ENCODE measurements at regions not wholly inside any gene's neighbourhood (a gene's known extent, or its start where the extent isn't known, plus 50 kb on each side); places are given as distances from the start of the nearest gene placed in this dataset.

- no peaks in the 10 kb centered on the region; a peak in 1 of 3 replicates for H3K36me3 ChIP-seq (ENCODE audit: control insufficient read depth in 2 of 2, insufficient read depth in 1 of 2, low read length in 2 of 2)
- no peak overlapping the region for H3K4me3 ChIP-seq (ENCODE audit: low read depth, low read length)
- H3K9me3 ChIP-seq (ENCODE audit: control insufficient read depth, insufficient read depth, low read depth, low read length): no peaks in the 10 kb centered on the region
- ChIA-PET CTCF (interaction anchor here (0.6 kb wide), 1 partner anchor 30 kb away, joined by 3 read pairs; no protein-coding TSS in a partner anchor), POLR2A (no interaction called here)
- H3K27ac ChIP-seq (ENCODE audit: extremely low read depth, low read depth, low read length): no peak overlapping the region
- no peaks in the 10 kb centered on the region for H3K4me1 ChIP-seq (ENCODE audit: control insufficient read depth, insufficient read depth, low read length)
- TF ChIP-seq FEZF1 (tag by site-specific recombination; IDR thresholded peaks at IDR 0.05): peak; percentile 46
- TF ChIP-seq HOXC10 (CRISPR knock-in tag; IDR thresholded peaks at IDR 0.05): no peak
- peak; percentile 37; the same call in 1 of the 2 replicates for TF ChIP-seq GLIS1 (tag by site-specific recombination; IDR thresholded peaks at IDR 0.05)
- TF ChIP-seq KLF9 (tag by site-specific recombination; IDR thresholded peaks at IDR 0.05; ENCODE audit: low read depth): peak; percentile 23; the same call in 1 of the 2 replicates
Observed at GRCh38 chr12:107492393-107493134, 193.0 kb upstream of the PWP1 start.

GRCh38 chr12:107493135-107493494 lies 192.5 kb upstream of the PWP1 start:
- no peak overlapping the region for H3K27ac ChIP-seq (ENCODE audit: extremely low read depth, low read depth, low read length)
- no peaks in the 10 kb centered on the region for H3K9me3 ChIP-seq (ENCODE audit: control insufficient read depth, insufficient read depth, low read depth, low read length)
- no peaks in the 10 kb centered on the region; a peak in 1 of 3 replicates for H3K36me3 ChIP-seq (ENCODE audit: control insufficient read depth in 2 of 2, insufficient read depth in 1 of 2, low read length in 2 of 2)
- TF ChIP-seq ZNF792 (tag by site-specific recombination; IDR thresholded peaks at IDR 0.05) (no peak), ZFP37 (tag by site-specific recombination; IDR thresholded peaks at IDR 0.05) (no peak), REST (tag by site-specific recombination; IDR thresholded peaks at IDR 0.05) (no peak), ZNF157 (tag by site-specific recombination; IDR thresholded peaks at IDR 0.05) (no peak), BCL11A (tag by site-specific recombination; IDR thresholded peaks at IDR 0.05; ENCODE audit: low read depth) (no peak), OVOL3 (tag by site-specific recombination; IDR thresholded peaks at IDR 0.05) (no peak), ZNF266 (tag by site-specific recombination; IDR thresholded peaks at IDR 0.05; ENCODE audit: low read depth) (no peak), ZNF747 (tag by site-specific recombination; IDR thresholded peaks at IDR 0.05) (no peak), EGR2 (tag by site-specific recombination; IDR thresholded peaks at IDR 0.05; ENCODE audit: low read depth) (no peak), ZNF660 (tag by site-specific recombination; IDR thresholded peaks at IDR 0.05) (no peak), ZNF521 (tag by site-specific recombination; IDR thresholded peaks at IDR 0.05) (no peak), ZBTB17 (tag by site-specific recombination; IDR thresholded peaks at IDR 0.05) (no peak), ZNF16 (tag by site-specific recombination; IDR thresholded peaks at IDR 0.05; ENCODE audit: low read depth) (no peak), ZNF37A (tag by site-specific recombination; IDR thresholded peaks at IDR 0.05) (no peak), TSHZ1 (tag by site-specific recombination; IDR thresholded peaks at IDR 0.05; ENCODE audit: borderline replicate concordance) (no peak), ZNF350 (tag by site-specific recombination; IDR thresholded peaks at IDR 0.05) (no peak), ZNF221 (tag by site-specific recombination; IDR thresholded peaks at IDR 0.05; ENCODE audit: borderline replicate concordance) (no peak), GLIS1 (tag by site-specific recombination; IDR thresholded peaks at IDR 0.05) (no peak), ZNF830 (tag by site-specific recombination; IDR thresholded peaks at IDR 0.05; ENCODE audit: low read depth) (no peak), ZNF600 (tag by site-specific recombination; IDR thresholded peaks at IDR 0.05) (no peak)
- no peaks in the 10 kb centered on the region for H3K4me1 ChIP-seq (ENCODE audit: control insufficient read depth, insufficient read depth, low read length)
- ChIA-PET CTCF (no interaction called here), POLR2A (no interaction called here)
- no peak overlapping the region for H3K4me3 ChIP-seq (ENCODE audit: low read depth, low read length)
